MCF 10A (cell line): ENCODE measurements at regions not wholly inside any gene's neighbourhood (a gene's known extent, or its start where the extent isn't known, plus 50 kb on each side); places are given as distances from the start of the nearest gene placed in this dataset.

Experiments
- BruUV-seq: library from RNA; stranded (reverse); fragments of 400-500 nt; replicated peaks from 2 replicates; lab custom pipeline; 2021; lab: Mats Ljungman, UMichigan
- CTCF ChIA-PET: fragments of 300-600 bp; sonication (Branson Sonifier 250); formaldehyde crosslinking; extraction: SDS; loops from one replicate; lab custom pipeline; 2021; ENCODE audit warnings: antibody characterized with exemption, inconsistent platforms; lab: Yijun Ruan, JAX
- POLR2A ChIA-PET: fragments of 300-600, 350-650 bp; sonication (Branson Sonifier 250); formaldehyde crosslinking; extraction: SDS; loops from one replicate; lab custom pipeline; 2020; ENCODE audit warnings: antibody characterized with exemption, inconsistent platforms; lab: Yijun Ruan, JAX
- DNase-seq: peaks from one replicate; pipeline ENCODE4 v3.0.0-alpha.2; 2018; ENCODE audit not compliant: unreplicated experiment
- H3K27ac Mint-ChIP-seq: one replicate; pipeline ENCODE4 v1.8.0; 2022; ENCODE audit warnings: mild to moderate bottlenecking, low read depth, mixed read lengths; ENCODE audit not compliant: unreplicated experiment
- H3K27me3 Mint-ChIP-seq: one replicate; pipeline ENCODE4 v1.8.0; 2022; ENCODE audit warnings: mixed read lengths; ENCODE audit not compliant: insufficient read depth, unreplicated experiment
- H3K36me3 Mint-ChIP-seq: one replicate; pipeline ENCODE4 v1.8.0; 2022; ENCODE audit warnings: mild to moderate bottlenecking, moderate library complexity, mixed read lengths; ENCODE audit not compliant: insufficient read depth, unreplicated experiment
- H3K4me1 Mint-ChIP-seq: one replicate; pipeline ENCODE4 v1.8.0; 2022; ENCODE audit warnings: mixed read lengths; ENCODE audit not compliant: insufficient read depth, unreplicated experiment
- H3K4me3 Mint-ChIP-seq: one replicate; pipeline ENCODE4 v1.8.0; 2022; ENCODE audit warnings: mild to moderate bottlenecking, moderate library complexity, mixed read lengths; ENCODE audit not compliant: unreplicated experiment
- H3K9me3 Mint-ChIP-seq: one replicate; pipeline ENCODE4 v1.8.0; 2022; ENCODE audit warnings: mixed read lengths; ENCODE audit not compliant: unreplicated experiment
- intact Hi-C: fragments of 100-400 bp; cut with micrococcal nuclease; formaldehyde crosslinking; loops from 2 replicates; pipeline ENCODE4 v1.14.1; 2022
- TF ChIP-seq, protein P1 (sequence below): fragments of 200-600 bp; IDR thresholded peaks from one replicate; pipeline ENCODE4 v1.8.0; 2022; ENCODE audit warnings: antibody characterized with exemption, mild to moderate bottlenecking; ENCODE audit not compliant: unreplicated experiment

DNA sequence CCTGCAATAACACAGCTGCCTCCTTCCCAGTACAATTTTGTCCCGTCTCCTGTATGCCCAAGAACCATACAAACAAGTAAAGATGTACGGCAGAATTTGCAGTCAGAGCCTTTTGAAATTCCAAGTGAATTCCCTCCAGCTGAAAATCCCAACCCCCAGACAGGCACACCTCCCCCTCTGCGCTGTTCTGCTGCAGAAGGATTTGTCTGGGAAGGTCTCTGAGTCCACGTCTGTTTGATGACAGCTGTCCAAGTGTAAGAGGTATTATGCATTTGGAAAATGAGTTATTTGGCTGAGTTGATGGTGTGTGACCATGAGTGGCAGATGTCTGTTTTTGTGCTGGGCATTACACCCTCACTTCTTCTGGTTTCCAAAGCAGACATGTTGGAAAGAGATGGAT, 104.9 kb upstream of the HS3ST4 start:
- intact Hi-C loops, result no loop called here
- H3K4me1 Mint-ChIP-seq, result no peaks in the 10 kb centered on the region
- TF ChIP-seq, protein P1, sequence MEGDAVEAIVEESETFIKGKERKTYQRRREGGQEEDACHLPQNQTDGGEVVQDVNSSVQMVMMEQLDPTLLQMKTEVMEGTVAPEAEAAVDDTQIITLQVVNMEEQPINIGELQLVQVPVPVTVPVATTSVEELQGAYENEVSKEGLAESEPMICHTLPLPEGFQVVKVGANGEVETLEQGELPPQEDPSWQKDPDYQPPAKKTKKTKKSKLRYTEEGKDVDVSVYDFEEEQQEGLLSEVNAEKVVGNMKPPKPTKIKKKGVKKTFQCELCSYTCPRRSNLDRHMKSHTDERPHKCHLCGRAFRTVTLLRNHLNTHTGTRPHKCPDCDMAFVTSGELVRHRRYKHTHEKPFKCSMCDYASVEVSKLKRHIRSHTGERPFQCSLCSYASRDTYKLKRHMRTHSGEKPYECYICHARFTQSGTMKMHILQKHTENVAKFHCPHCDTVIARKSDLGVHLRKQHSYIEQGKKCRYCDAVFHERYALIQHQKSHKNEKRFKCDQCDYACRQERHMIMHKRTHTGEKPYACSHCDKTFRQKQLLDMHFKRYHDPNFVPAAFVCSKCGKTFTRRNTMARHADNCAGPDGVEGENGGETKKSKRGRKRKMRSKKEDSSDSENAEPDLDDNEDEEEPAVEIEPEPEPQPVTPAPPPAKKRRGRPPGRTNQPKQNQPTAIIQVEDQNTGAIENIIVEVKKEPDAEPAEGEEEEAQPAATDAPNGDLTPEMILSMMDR, result no peak
- ChIA-PET POLR2A (no interaction called here), CTCF (interaction anchor here (0.5 to 0.9 kb wide), 3 partner anchors 17 to 27 kb away, joined by 3 read pairs; no protein-coding TSS in a partner anchor)
- H3K36me3 Mint-ChIP-seq, result no peaks in the 10 kb centered on the region
- H3K9me3 Mint-ChIP-seq, result peaks cover 26% of the 10 kb centered on the region
- no peak overlapping the region for H3K27ac Mint-ChIP-seq
- no peak for DNase-seq
- H3K4me3 Mint-ChIP-seq, result no peak overlapping the region
- H3K27me3 Mint-ChIP-seq, result no peaks in the 10 kb centered on the region
- no TSS peak for BruUV-seq

DNA sequence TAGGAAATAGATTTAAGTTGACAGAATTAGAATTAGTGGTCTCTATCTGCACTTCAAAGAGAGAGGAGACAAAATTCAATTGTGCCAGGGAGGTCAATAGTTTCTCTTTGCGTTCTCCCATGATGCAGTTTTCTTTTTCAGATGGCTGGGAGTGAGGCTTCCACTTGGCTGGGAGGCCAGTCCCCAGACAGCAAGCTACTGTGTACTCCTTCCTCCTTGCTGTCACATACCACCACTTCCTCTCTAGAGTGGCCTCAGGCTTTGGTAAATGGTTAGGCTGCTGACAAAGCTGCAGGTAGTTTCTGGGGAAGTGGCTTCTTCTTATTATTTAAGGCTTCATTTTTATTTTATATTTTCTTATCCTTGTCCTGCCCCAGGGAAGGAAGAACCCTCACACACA, 106.2 kb upstream of the HS3ST4 start:
- TF ChIP-seq, protein P1, result no peak
- POLR2A ChIA-PET, result no interaction called here
- Mint-ChIP-seq H3K36me3 (no peaks in the 10 kb centered on the region), H3K9me3 (peaks cover 18% of the 10 kb centered on the region), H3K27ac (no peak overlapping the region), H3K4me3 (no peak overlapping the region), H3K27me3 (no peaks in the 10 kb centered on the region), H3K4me1 (no peaks in the 10 kb centered on the region)
- intact Hi-C loops, result no loop called here
- DNase-seq, result no peak
- BruUV-seq, result no TSS peak
- CTCF ChIA-PET, result no interaction called here

DNA sequence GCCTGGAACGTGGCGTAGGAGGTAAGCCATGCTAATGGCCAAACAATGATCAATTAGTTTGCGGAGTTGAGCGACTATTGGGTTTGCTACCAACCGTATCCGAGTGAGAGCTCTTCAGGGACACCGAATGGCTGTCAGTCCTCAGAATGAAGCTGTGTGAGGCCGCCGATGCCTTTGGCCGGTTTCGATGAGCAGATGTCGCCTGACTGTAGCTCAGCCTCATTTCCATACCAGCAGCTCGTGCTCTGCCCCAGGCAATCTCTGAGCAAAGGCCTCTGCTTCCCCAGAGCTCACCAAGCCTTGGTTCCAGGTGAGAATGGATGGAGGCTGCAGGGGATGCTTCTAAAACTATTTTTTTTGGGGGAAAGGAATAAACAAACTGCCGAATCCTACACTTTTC, 111.7 kb upstream of the HS3ST4 start:
- no peak overlapping the region for H3K27ac Mint-ChIP-seq

DNA sequence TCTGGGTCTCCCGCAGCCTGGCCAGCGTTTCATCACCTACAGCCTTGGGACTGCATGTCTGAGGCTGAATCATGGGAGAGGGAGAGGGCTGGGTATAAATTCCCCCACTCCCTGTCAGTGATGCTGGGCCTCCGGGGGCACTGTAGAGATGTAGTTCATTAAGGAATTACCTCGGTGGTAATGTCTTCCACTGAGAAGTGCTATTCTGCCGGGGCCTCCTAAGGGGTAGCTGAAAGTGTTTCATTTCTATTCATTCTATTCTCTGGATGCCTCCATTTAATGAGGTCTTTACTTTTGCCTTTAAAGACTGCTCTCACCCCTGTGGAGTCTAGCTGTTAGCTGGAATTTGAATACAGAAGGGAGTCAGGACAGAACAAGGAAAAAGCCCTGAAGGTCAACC, 116.4 kb upstream of the HS3ST4 start:
- H3K4me1 Mint-ChIP-seq, result no peaks in the 10 kb centered on the region
- no peaks in the 10 kb centered on the region for H3K27me3 Mint-ChIP-seq
- no peak overlapping the region for H3K4me3 Mint-ChIP-seq
- TF ChIP-seq, protein P1, result no peak
- POLR2A ChIA-PET, result interaction anchor here (1.2 kb wide), 1 partner anchor 22 kb away, joined by 3 read pairs; no protein-coding TSS in a partner anchor
- no peak overlapping the region for H3K27ac Mint-ChIP-seq
- H3K36me3 Mint-ChIP-seq, result no peaks in the 10 kb centered on the region
- intact Hi-C loops, result no loop called here
- peaks cover 8% of the 10 kb centered on the region for H3K9me3 Mint-ChIP-seq
- CTCF ChIA-PET, result no interaction called here
- BruUV-seq, result no TSS peak
- DNase-seq, result no peak

More for the DNA sequence above, 111.7 kb upstream of the HS3ST4 start:
- H3K27me3 Mint-ChIP-seq, result no peaks in the 10 kb centered on the region
- DNase-seq, result no peak
- BruUV-seq, result no TSS peak
- no peaks in the 10 kb centered on the region for H3K36me3 Mint-ChIP-seq
- TF ChIP-seq, protein P1, result no peak
- CTCF ChIA-PET, result interaction anchor here (1.5 kb wide), 1 partner anchor 11 kb away, joined by 5 read pairs; no protein-coding TSS in a partner anchor
- intact Hi-C loops, result no loop called here
- no peak overlapping the region for H3K4me3 Mint-ChIP-seq
- no peaks in the 10 kb centered on the region for H3K4me1 Mint-ChIP-seq
- peaks cover 19% of the 10 kb centered on the region for H3K9me3 Mint-ChIP-seq
- POLR2A ChIA-PET, result interaction anchor here (0.6 kb wide), 1 partner anchor 1851 kb away, joined by 3 read pairs; no protein-coding TSS in a partner anchor
